Cardiac muscle cell (in vitro differentiated cells and primary cell): ENCODE measurements at regions not wholly inside any gene's neighbourhood (a gene's known extent, or its start where the extent isn't known, plus 50 kb on each side); places are given as distances from the start of the nearest gene placed in this dataset.

ENCODE experiments used
- DNase-seq, 2 donors: peaks; one replicate each; pipeline versions ENCODE4 v3.0.0 to v3.0.0-alpha.2; 2010 to 2017; ENCODE audit warnings: low read depth in 1 of 2, low spot score in 1 of 2
- H3K27ac ChIP-seq: fragments of 200-600 bp; sonication (generic); 2 replicates; pipeline ENCODE4 v1.5.1; 2016
- H3K27me3 ChIP-seq: fragments of 200-600 bp; sonication (generic); 2 replicates; pipeline ENCODE4 v1.6.0; 2016; ENCODE audit warnings: control low read depth
- H3K36me3 ChIP-seq: fragments of 200-600 bp; sonication (generic); 2 replicates; pipeline ENCODE4 v1.5.1; 2016; ENCODE audit warnings: control low read depth
- H3K4me1 ChIP-seq: fragments of 200-600 bp; sonication (generic); 2 replicates; pipeline ENCODE4 v1.8.1; 2017; ENCODE audit warnings: low read depth, mild to moderate bottlenecking, mixed run types
- H3K4me3 ChIP-seq: fragments of 200-600 bp; sonication (generic); 2 replicates; pipeline ENCODE4 v1.5.1; 2016; ENCODE audit warnings: mild to moderate bottlenecking
- H3K9me3 ChIP-seq: fragments of 200-600 bp; sonication (generic); 2 replicates; pipeline ENCODE4 v1.5.1; 2017; ENCODE audit warnings: low read depth, mild to moderate bottlenecking, control low read depth
- TF ChIP-seq, protein P1 (sequence below): IDR thresholded peaks from 2 replicates; pipeline ENCODE4 v1.5.1; 2012; ENCODE audit warnings: low read depth, mild to moderate bottlenecking, low read length

DNA sequence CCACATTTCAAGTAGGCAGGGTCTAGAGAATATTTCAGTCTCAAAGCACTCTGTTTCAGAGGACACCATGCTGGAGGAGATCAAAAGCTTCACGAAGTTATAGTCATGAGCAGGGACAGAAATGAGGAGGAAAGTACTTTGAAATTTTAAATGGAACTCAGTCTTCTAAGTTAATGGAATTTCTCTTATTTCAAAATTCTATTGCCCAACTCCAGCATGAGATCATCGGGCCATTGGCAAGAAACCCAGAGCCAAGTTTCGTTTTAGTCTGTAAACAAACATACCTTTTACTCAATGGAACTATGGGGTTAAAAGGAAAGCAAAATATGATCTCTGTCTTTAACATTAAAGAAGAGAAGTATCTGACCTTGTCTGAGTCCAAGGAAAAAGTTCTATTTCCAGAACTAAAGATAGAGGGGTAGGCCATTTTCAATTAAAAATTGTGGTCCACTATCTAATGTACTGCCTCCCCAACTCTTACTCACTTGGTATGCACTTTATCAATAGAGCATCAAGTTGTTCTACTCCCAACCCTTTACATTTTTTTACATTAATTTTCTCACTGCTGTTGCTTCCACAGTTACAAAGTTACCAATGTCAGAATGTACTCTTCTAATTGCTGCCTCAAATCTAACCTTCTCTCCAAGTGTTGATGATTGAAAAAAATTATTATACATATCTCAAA lies 235.3 kb upstream of the NRSN1 start:
- peak in 1 of 2 donors; percentile 21 for DNase-seq
- Histone ChIP-seq H3K9me3 (no peaks in the 10 kb centered on the region), H3K4me3 (no peak overlapping the region), H3K27ac (no peak overlapping the region), H3K27me3 (no peaks in the 10 kb centered on the region), H3K36me3 (no peaks in the 10 kb centered on the region), H3K4me1 (no peaks in the 10 kb centered on the region)
- TF ChIP-seq, protein P1, sequence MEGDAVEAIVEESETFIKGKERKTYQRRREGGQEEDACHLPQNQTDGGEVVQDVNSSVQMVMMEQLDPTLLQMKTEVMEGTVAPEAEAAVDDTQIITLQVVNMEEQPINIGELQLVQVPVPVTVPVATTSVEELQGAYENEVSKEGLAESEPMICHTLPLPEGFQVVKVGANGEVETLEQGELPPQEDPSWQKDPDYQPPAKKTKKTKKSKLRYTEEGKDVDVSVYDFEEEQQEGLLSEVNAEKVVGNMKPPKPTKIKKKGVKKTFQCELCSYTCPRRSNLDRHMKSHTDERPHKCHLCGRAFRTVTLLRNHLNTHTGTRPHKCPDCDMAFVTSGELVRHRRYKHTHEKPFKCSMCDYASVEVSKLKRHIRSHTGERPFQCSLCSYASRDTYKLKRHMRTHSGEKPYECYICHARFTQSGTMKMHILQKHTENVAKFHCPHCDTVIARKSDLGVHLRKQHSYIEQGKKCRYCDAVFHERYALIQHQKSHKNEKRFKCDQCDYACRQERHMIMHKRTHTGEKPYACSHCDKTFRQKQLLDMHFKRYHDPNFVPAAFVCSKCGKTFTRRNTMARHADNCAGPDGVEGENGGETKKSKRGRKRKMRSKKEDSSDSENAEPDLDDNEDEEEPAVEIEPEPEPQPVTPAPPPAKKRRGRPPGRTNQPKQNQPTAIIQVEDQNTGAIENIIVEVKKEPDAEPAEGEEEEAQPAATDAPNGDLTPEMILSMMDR: no peak

DNA sequence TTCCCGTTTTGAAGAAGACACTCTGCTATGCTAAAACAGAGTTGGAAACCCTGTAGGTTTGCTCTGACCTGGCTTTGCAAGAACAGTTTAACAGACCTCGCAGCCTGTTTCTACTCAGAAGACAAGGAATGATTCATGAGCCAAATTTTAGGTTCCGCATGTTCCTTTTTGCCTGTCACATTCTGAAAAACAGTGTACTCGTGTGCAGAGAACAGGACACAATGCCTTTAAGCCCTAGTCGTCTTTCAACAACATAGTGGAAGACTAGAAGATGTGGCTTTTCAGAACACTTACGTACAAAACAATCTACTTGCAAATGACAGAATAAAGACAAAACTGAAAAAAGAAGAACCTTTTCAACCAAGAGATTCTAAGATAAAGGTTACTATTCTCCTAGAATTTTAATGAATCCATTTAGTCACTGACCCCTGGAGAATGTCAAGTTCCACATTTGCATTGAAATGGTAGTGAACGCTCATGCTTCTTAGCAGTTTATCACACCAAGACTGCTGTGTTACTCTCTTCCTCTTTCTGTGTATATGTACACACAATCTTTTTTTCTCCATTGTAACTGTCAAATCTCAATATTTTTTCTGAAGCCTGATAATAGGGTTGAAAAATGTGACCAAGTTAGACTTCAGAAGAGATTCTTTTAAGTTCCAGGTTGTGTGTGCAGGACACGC lies 220.7 kb upstream of the NRSN1 start:
- TF ChIP-seq, protein P1: no peak
- DNase-seq: no peak
- Histone ChIP-seq H3K9me3 (no peaks in the 10 kb centered on the region), H3K27ac (no peak overlapping the region), H3K4me1 (no peaks in the 10 kb centered on the region), H3K36me3 (no peaks in the 10 kb centered on the region), H3K4me3 (no peak overlapping the region), H3K27me3 (no peaks in the 10 kb centered on the region)

DNA sequence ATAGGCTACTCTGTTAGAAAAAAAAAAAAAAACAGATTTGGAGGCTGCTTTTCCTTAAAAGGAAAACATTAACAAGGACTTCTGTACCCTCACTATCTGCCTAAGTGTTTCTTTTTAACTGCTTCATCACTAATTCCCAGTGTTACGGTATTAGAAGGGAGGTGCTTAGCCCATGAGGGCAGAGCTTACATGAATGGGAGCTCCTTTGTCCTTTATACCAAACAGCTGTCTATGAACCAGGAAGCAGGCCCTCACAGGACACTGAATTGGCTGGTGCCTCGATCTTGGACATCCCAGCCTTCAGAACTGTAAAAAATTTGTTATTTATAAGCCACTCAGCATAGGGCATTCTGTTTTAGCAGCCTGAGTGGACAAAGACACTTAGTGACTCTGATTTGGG lies 215.6 kb upstream of the NRSN1 start:
- Histone ChIP-seq H3K4me1 (no peaks in the 10 kb centered on the region), H3K27me3 (no peaks in the 10 kb centered on the region), H3K27ac (no peak overlapping the region), H3K4me3 (no peak overlapping the region), H3K36me3 (no peaks in the 10 kb centered on the region), H3K9me3 (no peaks in the 10 kb centered on the region)
- DNase-seq: no peak
- TF ChIP-seq, protein P1: no peak

DNA sequence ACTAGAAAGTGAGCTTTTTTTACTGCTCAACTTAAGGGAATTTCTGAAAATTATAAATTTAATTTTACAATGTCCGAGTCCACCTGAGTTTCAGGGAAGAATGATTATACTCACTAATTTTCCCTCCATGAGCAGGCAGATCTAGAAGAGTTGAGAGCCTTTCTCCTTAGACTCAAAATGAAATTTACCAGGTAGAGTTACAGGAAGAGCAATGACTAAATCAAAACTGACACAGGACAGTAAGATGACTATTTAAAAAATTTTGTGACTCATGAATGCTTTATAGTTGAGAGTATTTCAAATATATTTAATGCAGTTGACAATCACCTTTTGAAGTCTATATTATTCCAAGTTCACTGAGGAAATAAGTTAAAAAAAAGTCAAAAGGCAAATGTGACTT lies 198.1 kb upstream of the NRSN1 start:
- Histone ChIP-seq H3K36me3 (no peaks in the 10 kb centered on the region), H3K27ac (no peak overlapping the region), H3K4me1 (no peaks in the 10 kb centered on the region), H3K9me3 (no peaks in the 10 kb centered on the region), H3K4me3 (no peak overlapping the region), H3K27me3 (peaks cover 7% of the 10 kb centered on the region)
- no peak for DNase-seq
- TF ChIP-seq, protein P1: no peak

DNA sequence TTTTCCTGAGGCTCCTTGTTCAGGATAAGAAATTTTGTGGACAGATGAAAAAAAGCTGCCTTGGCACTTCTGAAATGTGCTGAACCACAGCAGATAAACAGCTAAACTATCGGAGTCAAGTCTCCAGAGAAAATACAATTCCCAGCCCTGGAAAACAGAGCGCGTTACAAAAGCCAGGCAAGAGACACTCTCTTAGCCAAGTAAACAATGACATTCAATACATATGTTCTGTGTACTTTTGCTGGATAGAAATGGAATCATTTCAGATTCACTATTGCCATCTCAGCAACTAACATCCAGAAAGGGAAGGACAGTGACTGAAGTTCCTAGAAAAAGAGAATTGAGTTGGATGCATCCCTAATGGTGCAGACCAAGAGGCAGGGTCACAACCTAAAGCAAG lies 196.8 kb upstream of the NRSN1 start:
- DNase-seq: no peak
- Histone ChIP-seq H3K27ac (no peak overlapping the region), H3K36me3 (no peaks in the 10 kb centered on the region), H3K9me3 (no peaks in the 10 kb centered on the region), H3K4me1 (no peaks in the 10 kb centered on the region), H3K4me3 (no peak overlapping the region), H3K27me3 (no peaks in the 10 kb centered on the region)
- TF ChIP-seq, protein P1: no peak
